ENCODE measurements at regions not wholly inside any gene's neighbourhood (a gene's known extent, or its start where the extent isn't known, plus 50 kb on each side); places are given as distances from the start of the nearest gene placed in this dataset.

GRCh38 chr3:181050738-181051137 is 61.2 kb upstream of the DNAJC19 start:
- no peak for DNase-seq

- no peak for DNase-seq
These were observed 50.5 kb upstream of the DNAJC19 start for GRCh38 chr3:181040030-181040429.

Data from NCI-H1105 (cell line).